HG03521 (cell line): ENCODE measurements at regions not wholly inside any gene's neighbourhood (a gene's known extent, or its start where the extent isn't known, plus 50 kb on each side); places are given as distances from the start of the nearest gene placed in this dataset.
"Not testable (repeated sequence)": the region's sequence is repeated elsewhere in the genome, so short reads cannot be mapped to it uniquely, and the experiment has no call there.

Experiments used
- ATAC-seq: cut with Tn5 transposase; IDR thresholded peaks from one replicate; pipeline ENCODE4 v1.9.1; 2021; ENCODE audit warnings: mild to moderate bottlenecking, moderate library complexity; ENCODE audit not compliant: unreplicated experiment

DNA sequence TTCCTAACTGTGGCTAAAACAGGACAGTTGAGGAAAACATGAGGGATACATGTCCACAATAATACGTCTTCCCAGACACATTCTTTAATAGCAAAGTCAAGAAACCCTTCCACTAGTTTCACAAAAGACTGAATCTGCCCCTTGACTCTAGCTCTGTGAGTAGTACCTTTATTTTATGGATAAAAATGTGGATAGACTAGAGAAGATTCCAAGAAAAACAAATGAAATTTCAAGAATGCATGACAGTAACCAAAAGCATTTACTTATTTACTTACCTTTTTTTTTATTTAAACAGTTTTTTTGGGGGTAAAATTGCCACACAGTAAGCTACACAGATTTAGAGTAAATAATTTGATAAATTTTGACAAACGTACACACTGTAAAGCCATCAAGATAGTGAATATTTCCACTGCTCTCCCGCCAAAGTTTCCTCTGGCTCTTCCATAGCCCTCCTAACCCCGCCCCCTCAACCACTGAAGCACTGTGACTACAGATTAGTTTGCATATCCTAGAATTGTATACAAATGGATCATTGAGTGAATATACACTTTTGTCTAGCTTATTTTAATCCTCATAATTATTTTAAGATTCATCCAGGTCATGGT lies 420.4 kb upstream of the ZMIZ1 start:
- ATAC-seq = no peak

GRCh38 chr10:78649429-78649828 lies 419.3 kb upstream of the ZMIZ1 start:
- ATAC-seq = no peak

DNA sequence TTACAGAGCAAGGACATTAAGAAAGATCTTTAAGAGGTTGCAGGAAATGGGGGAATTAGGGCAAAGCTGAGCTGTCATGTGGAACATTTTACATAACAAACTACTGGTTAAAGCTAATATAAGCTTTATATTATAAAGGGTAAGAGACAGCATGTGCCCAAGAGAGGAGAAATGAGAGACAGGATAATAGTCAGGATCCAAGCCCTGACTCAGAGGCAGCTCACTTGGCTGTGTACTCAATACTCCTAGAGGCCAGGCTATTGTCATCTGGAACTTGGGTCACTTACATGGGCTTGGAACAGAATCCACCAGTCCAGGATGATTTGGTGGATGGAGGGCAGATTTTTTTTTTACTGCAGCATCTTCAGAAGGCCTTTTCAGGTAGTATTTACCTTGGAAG lies 418.6 kb upstream of the ZMIZ1 start:
- no peak for ATAC-seq

DNA sequence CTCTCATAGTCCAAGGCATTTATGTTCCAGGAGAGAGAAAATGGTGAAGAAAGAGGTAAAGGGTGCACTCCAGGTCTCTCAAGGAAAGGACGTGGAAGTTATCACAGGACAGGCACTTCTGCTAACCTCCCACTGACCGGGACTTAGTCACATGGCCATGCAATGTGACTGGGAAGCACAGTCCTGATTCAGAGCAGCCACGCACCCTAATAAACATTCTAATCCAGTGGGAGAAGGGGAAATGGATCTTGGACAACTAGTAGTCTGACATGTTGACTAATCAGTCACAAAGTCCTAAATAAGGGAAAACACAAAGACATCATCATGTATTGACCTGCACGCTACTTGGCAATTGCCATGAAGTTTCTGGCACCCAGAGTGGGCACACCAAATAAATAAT lies 417.5 kb upstream of the ZMIZ1 start:
- no peak for ATAC-seq

- no peak for ATAC-seq
Measured at GRCh38 chr10:78653555-78653954, 415.2 kb upstream of the ZMIZ1 start.

- ATAC-seq = no peak
Measured at GRCh38 chr10:78654047-78654590, 414.6 kb upstream of the ZMIZ1 start.

- ATAC-seq = no peak
Measured at GRCh38 chr10:78655979-78656378, 412.8 kb upstream of the ZMIZ1 start.

- ATAC-seq = no peak
Measured at GRCh38 chr10:78656417-78657162, 412.2 kb upstream of the ZMIZ1 start.

DNA sequence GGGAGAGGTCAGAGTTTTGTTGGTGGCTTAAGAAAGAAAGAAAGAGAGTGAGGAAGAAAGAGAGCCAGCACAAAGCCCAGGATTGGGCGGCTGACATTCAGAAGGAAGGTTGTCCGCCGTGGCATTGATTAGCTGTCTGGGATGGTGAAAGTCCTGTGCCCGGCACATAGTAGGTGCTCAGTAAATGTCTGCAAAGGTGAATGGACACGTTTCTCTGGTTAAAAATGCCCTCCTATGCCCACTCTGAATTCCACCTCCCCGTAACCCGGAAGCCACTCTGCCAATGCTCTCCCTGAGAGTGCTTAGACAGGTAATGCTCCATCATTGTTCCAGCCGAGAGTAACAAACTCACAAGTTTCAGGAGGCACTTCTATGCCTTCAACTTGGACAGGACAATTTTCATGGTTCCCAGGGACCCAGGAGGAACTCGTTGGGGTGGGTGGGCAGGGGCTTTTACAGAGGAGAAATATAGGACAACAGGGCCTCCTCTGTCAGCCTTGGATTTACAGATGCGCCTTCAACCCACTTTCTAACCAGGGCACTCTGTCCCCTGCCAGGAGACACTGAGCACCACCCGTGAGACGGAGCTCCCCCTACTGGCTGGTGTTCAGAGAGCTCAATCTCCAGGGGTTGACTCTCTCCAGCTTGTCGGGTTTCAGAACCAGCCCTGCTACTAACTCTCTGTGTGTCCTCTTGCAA lies 411.5 kb upstream of the ZMIZ1 start:
- ATAC-seq = no peak

DNA sequence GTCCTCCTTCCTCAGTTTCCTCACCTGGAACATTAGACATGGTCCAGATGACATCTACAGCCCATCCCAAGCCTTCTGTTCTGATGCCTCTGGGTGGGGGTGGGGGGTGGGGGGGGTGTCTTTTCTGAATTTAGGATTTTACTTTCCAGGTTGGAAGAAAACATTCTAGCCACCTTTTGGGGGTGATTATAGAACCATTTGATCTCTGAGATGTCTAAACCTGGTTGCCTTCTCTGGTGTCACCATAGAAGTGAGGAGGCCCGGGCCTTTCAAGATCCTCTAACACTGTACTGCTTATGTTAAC lies 411.0 kb upstream of the ZMIZ1 start:
- ATAC-seq = no peak

DNA sequence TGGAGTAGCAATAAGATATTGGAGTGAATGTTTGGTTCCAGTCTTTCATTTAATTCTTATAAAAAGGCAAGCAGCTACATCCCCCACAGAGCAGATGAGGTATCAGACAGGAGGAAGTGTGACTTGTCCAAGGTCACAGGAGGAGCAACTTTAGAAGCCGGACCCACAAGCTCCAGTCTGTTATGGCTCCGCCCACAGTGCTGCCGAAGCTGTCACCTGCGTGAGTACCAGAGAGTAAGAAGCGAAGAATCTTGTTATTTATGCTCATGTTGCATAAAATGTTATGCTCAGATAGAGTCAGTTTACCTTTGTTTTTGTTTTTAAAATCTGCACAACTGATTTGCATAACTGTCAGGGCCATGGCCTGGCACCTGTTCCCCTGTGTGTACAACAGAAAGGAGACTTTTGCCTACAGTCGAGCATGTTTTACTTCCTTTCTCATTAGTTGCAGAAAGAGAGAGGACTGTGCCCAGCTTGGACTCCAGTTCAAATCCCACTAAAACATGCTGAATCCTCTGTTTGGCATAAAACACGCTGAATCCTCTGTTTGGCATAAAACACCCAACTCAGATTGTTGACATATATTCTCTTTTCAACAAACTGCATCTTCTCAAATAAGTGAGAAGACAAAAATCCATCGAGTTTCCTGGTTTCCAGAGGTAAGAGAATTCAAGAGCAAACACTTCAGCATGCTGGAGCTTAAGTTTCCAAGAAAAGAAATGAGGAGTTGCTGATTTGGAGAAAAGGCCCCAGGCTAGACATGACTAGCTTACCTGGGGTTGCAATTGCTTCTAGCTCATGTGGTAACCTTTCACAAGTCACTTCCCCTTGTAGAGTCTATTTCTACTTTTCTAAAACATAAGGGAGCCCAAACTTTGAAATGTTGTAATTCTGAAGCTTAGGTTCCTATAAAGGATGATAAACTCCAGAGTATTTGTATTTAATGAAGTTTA lies 409.8 kb upstream of the ZMIZ1 start:
- ATAC-seq = peak; percentile 62

- ATAC-seq = no peak
Measured at GRCh38 chr10:78659598-78659967, 409.2 kb upstream of the ZMIZ1 start.

- ATAC-seq = no peak
Measured at GRCh38 chr10:78660446-78661106, 408.2 kb upstream of the ZMIZ1 start.

DNA sequence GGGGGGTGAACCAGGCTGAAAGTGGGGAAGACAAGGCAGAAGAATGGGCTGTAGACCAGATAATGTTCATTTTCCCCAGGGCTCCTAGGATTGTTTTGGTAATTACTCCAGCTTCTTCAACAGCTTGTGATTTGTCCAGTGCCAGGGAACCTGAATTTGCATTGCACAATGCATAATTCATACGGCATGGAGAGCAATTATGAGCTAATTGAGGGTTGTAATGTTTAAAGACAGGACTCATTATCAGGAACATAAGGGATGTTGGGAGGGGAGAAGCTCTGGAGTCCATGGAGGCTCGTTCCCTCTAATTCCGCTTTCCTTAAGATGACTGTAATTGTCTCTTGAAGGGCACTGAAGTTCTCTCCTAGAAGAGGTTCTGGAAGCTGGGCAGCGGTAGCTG lies 405.0 kb upstream of the ZMIZ1 start:
- ATAC-seq = no peak

DNA sequence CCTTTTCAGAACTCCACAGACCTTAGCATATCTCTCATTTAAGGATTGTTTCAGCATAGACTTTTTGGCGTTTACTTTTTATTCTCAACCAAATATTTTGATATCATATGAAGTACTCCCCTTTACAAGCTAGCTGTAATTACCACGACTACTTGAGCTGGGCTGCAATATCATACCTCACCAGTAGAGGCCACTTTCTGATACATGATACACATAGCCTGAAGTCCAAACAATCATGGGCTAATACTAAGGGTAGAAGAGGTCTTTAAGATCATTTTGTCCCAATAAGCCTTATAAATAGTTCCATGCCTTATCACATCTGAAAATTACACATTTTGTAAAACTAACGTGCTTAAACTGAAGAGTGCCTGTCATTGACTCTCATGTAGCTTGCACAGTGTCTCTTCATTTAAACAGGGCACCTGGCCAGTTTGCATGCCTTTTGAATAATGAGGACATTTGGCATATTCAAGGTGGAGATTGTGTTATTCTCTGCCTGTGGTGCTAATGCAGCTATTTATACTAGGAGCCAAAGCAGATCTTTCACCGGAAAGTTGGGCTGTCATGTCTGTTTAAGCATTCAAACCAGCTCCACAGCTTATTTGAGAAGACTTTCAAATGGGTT lies 403.7 kb upstream of the ZMIZ1 start:
- ATAC-seq = no peak

GRCh38 chr10:78672918-78673317 lies 395.8 kb upstream of the ZMIZ1 start:
- no peak for ATAC-seq

DNA sequence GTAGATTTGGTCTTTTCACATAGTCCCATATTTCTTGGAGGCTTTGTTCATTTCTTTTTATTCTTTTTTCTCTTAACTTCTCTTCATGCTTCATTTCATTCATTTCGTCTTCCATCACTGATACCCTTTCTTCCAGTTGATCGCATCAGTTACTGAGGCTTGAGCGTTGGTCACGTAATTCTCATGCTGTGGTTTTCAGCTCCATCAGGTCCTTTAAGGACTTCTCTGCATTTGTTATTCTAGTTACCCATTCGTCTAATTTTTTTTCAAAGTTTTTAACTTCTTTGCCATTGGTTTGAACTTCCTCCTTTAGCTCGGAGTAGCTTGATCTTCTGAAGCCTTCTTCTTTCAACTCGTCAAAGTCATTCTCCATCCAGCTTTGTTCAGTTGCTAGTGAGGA lies 387.6 kb upstream of the ZMIZ1 start:
- not testable (repeated sequence) for ATAC-seq

- not testable (repeated sequence) for ATAC-seq
Measured at GRCh38 chr10:78681986-78682385, 386.8 kb upstream of the ZMIZ1 start.

DNA sequence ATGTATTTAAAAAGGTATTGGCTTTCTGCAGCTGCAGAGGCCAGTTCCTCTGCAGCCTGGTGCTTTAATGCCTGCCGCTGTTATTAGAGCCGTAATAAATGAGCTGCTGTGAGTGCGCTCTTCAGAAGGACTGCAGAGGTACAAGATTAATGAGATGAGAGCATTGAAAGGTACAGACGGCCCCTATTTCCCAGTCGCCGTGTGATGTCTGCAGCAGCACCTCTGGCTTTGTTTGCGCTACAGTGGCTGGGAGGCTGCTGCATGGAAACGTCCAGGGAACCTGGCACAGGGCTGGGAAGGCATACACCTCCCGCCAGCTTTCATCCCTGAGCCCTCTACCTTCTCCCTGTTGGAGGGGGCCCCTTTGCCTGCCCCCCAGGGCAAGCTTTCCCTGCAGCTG lies 383.8 kb upstream of the ZMIZ1 start:
- ATAC-seq = no peak

GRCh38 chr10:78685466-78686103 lies 383.2 kb upstream of the ZMIZ1 start:
- ATAC-seq = no peak
